H1 (cell line): ENCODE measurements at regions not wholly inside any gene's neighbourhood (a gene's known extent, or its start where the extent isn't known, plus 50 kb on each side); places are given as distances from the start of the nearest gene placed in this dataset.

Experiments
- ATF3 ChIP-seq: IDR thresholded peaks from 2 replicates; pipeline ENCODE4 v1.6.1; 2011; ENCODE audit warnings: low read depth, mild to moderate bottlenecking, low read length; ENCODE audit not compliant: insufficient read depth
- CHD7 ChIP-seq: fragments of 300-600 bp; sonication (generic); IDR thresholded peaks from 2 replicates; pipeline ENCODE4 v1.7.1; 2012; ENCODE audit warnings: low read length, moderate library complexity, mild to moderate bottlenecking, inconsistent platforms; ENCODE audit not compliant: insufficient replicate concordance
- CTCF ChIP-seq, 3 experiments: IDR thresholded peaks; 1 replicate in 2 of 3; 2 replicates in 1 of 3; pipeline versions ENCODE4 v1.5.1 to v1.6.1; 2011; ENCODE audit warnings: low read length in 3 of 3, mild to moderate bottlenecking in 3 of 3, inconsistent platforms in 2 of 3, low read depth in 1 of 3, moderate library complexity in 1 of 3; ENCODE audit not compliant: insufficient read depth in 1 of 3; ENCODE audit errors: control extremely low read depth in 1 of 3
- EZH2 ChIP-seq: fragments of 200-600 bp; sonication (generic); IDR thresholded peaks from 2 replicates; pipeline ENCODE4 v1.7.1; 2012; ENCODE audit warnings: low read depth, mild to moderate bottlenecking, moderate library complexity, low read length, inconsistent platforms; ENCODE audit not compliant: severe bottlenecking
- HDAC2 ChIP-seq, 2 experiments: fragments of 300-600 bp in 1 of 2; sonication (generic) in 1 of 2; IDR thresholded peaks; 2 replicates each; pipeline ENCODE4 v1.6.1; 2011 to 2012; ENCODE audit warnings: low read depth in 2 of 2, low read length in 2 of 2, mild to moderate bottlenecking in 2 of 2, moderate library complexity in 2 of 2, borderline replicate concordance in 1 of 2, inconsistent platforms in 1 of 2
- MAX ChIP-seq: IDR thresholded peaks from 2 replicates; pipeline ENCODE4 v1.6.1; 2012; ENCODE audit warnings: inconsistent platforms
- YY1 ChIP-seq: IDR thresholded peaks from 2 replicates; pipeline ENCODE4 v1.6.1; 2011; ENCODE audit warnings: low read depth, mild to moderate bottlenecking, low read length
- ZNF274 ChIP-seq: IDR thresholded peaks from 2 replicates; pipeline ENCODE4 v1.7.0; 2012; ENCODE audit warnings: low read length, borderline replicate concordance; ENCODE audit errors: extremely low read depth

- TF ChIP-seq CHD7 (no peak), ATF3 (no peak), EZH2 (no peak), CTCF (IDR thresholded peaks at IDR 0.05; ENCODE audit: control extremely low read depth in 1 of 3, insufficient read depth in 1 of 3, low read depth in 1 of 3, low read length in 3 of 3) (no peak), ZNF274 (no peak), HDAC2 (IDR thresholded peaks at IDR 0.05; ENCODE audit: borderline replicate concordance in 1 of 2, low read depth in 2 of 2, low read length in 2 of 2) (no peak), MAX (no peak), YY1 (no peak)
These were observed 620.3 kb upstream of the WWC1 start (continued) for GRCh38 chr5:167671176-167671575.
